C4-2B (cell line): ENCODE measurements at regions not wholly inside any gene's neighbourhood (a gene's known extent, or its start where the extent isn't known, plus 50 kb on each side); places are given as distances from the start of the nearest gene placed in this dataset.

Experiments
- ZFX ChIP-seq: fragments of 450-650 bp; IDR thresholded peaks from 2 replicates; pipeline ENCODE4 v1.6.1; 2017
- TF ChIP-seq, protein P1 (sequence below): fragments of 450-650 bp; conservative IDR thresholded peaks from 2 replicates; pipeline ENCODE4 v1.5.1; 2017; ENCODE audit warnings: mild to moderate bottlenecking

DNA sequence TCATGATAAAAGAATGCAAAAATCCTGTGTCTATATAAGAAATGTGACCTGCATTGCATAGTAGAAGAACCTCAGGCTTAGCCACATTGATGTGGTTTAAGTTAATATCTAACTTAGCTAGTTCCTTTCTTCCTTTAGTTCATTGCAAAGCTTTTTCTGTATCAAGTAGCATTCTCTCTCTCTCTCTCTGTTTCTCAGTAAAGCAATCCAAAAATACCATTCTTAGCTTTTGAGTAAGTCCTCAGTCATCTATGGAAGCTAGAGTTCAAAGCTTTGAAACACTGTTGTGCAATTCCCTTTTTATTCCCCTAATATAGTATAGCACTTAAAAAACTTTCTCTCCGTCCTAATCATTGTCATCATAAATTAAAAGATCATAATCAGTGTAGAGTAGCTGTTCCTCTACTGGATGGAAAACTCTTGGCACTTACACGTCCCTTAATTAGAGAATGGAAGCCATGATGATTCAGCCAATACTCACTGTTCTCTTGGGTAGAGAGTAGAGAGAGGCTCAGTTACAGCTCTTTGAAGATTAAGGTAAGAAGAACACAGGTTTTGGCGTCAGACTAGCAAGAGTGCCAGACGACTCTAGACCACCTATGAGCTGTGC lies 350.3 kb upstream of the LYPLAL1 start:
- TF ChIP-seq, protein P1, sequence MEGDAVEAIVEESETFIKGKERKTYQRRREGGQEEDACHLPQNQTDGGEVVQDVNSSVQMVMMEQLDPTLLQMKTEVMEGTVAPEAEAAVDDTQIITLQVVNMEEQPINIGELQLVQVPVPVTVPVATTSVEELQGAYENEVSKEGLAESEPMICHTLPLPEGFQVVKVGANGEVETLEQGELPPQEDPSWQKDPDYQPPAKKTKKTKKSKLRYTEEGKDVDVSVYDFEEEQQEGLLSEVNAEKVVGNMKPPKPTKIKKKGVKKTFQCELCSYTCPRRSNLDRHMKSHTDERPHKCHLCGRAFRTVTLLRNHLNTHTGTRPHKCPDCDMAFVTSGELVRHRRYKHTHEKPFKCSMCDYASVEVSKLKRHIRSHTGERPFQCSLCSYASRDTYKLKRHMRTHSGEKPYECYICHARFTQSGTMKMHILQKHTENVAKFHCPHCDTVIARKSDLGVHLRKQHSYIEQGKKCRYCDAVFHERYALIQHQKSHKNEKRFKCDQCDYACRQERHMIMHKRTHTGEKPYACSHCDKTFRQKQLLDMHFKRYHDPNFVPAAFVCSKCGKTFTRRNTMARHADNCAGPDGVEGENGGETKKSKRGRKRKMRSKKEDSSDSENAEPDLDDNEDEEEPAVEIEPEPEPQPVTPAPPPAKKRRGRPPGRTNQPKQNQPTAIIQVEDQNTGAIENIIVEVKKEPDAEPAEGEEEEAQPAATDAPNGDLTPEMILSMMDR: no peak
- TF ChIP-seq ZFX: no peak
